Upper lobe of right lung (tissue), 1 donor: ENCODE measurements at regions not wholly inside any gene's neighbourhood (a gene's known extent, or its start where the extent isn't known, plus 50 kb on each side); places are given as distances from the start of the nearest gene placed in this dataset.

Experiments
- ATAC-seq: fragments of 200-7000 bp; cut with Tn5 transposase; one replicate; pipeline ENCODE4 v1.9.1; 2020; ENCODE audit warnings: mild to moderate bottlenecking, moderate library complexity
- DNase-seq: peaks from one replicate; pipeline ENCODE4 v3.0.0-alpha.2; 2020
- H3K27ac ChIP-seq: fragments of 200-600 bp; one replicate; pipeline ENCODE4 v1.8.0; 2022
- H3K27me3 ChIP-seq: fragments of 200-600 bp; one replicate; pipeline ENCODE4 v1.8.0; 2022; ENCODE audit warnings: mild to moderate bottlenecking
- H3K36me3 ChIP-seq: fragments of 200-600 bp; one replicate; pipeline ENCODE4 v1.8.0; 2022
- H3K4me1 ChIP-seq: fragments of 200-600 bp; one replicate; pipeline ENCODE4 v1.8.0; 2022
- H3K4me3 ChIP-seq: fragments of 200-600 bp; one replicate; pipeline ENCODE4 v1.8.0; 2022; ENCODE audit warnings: mild to moderate bottlenecking
- H3K9me3 ChIP-seq: fragments of 200-600 bp; one replicate; pipeline ENCODE4 v1.8.0; 2022
- intact Hi-C: fragments of 100-400 bp; cut with DNase I; formaldehyde crosslinking; loops from one replicate; pipeline ENCODE4 v1.11.0; 2022
- TF ChIP-seq, protein P1 (sequence below): fragments of 200-600 bp; IDR thresholded peaks from one replicate; pipeline ENCODE4 v1.8.0; 2022; ENCODE audit warnings: antibody characterized with exemption
- donor health status: DM: no; HTN: yes; CAD: no; lungs with severe emphysema.

DNA sequence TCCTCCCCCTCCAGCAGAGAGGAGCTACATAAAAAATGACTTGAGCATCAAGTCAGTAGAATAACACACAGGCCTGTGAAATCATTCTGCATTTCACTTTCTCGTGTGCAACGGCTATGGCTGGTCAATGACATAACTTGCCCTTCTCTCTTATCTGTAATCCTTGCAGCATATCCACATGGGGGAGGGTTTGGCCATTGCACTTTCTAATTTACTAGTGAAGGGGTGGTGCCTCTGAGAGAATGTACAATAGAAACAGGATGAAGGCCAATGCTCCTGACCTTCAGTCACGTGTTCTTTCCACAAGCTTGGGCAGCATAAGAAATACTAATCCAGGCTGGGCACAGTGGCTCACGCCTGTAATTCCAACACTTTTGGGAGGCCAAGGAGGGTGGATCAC is 641.0 kb upstream of the ARGLU1 start:
- intact Hi-C loops = no loop called here
- Histone ChIP-seq H3K36me3 (no peaks in the 10 kb centered on the region), H3K4me3 (no peak overlapping the region), H3K27me3 (no peaks in the 10 kb centered on the region), H3K4me1 (peaks cover 10% of the 10 kb centered on the region), H3K27ac (no peak overlapping the region), H3K9me3 (no peaks in the 10 kb centered on the region)
- TF ChIP-seq, protein P1, sequence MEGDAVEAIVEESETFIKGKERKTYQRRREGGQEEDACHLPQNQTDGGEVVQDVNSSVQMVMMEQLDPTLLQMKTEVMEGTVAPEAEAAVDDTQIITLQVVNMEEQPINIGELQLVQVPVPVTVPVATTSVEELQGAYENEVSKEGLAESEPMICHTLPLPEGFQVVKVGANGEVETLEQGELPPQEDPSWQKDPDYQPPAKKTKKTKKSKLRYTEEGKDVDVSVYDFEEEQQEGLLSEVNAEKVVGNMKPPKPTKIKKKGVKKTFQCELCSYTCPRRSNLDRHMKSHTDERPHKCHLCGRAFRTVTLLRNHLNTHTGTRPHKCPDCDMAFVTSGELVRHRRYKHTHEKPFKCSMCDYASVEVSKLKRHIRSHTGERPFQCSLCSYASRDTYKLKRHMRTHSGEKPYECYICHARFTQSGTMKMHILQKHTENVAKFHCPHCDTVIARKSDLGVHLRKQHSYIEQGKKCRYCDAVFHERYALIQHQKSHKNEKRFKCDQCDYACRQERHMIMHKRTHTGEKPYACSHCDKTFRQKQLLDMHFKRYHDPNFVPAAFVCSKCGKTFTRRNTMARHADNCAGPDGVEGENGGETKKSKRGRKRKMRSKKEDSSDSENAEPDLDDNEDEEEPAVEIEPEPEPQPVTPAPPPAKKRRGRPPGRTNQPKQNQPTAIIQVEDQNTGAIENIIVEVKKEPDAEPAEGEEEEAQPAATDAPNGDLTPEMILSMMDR = no peak
- DNase-seq (no peak), ATAC-seq (no peak)

DNA sequence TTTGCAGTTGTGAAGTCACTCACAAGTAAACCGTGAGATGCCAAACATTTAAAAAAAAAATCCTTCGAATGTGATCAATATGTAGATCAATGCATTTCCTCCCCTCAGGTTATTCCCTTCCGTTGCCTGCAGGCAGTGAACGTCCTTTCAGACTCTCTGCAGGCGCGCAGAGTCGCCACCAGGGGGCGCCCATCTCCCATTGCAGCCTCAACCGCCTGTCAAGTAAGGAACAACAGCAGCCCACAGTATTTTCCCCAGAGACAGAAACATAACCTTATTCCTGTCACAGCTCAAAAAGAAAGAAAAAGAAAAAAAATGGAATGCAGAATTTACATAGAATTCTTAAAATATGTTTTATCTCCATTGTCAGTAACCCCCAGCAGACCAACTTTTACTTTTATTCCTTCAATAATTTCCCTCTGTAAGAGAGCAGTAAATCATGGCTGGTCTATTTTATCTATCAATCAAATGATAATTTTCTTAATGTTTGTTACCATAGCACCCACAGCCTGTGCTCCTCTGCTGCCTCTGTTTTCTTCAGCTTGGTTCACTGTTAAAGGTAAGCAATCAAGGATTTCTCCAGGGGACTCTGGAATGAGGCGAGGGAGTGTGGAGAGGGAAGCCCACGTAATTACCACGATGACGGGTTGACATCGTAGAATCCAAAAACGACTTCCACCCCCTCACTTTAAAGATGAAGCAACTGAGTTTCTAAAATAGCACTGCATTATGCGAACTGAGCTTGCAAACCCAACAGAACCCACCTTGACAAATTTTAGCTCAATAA is 637.6 kb upstream of the ARGLU1 start:
- no peak overlapping the region for H3K27ac ChIP-seq
- H3K27me3 ChIP-seq = no peaks in the 10 kb centered on the region
- TF ChIP-seq, protein P1 = peak; percentile 99
- H3K4me3 ChIP-seq = no peak overlapping the region
- peak; percentile 82 for DNase-seq
- intact Hi-C loops = no loop called here
- no peaks in the 10 kb centered on the region for H3K36me3 ChIP-seq
- H3K9me3 ChIP-seq = no peaks in the 10 kb centered on the region
- peaks cover 3% of the 10 kb centered on the region for H3K4me1 ChIP-seq
- peak; percentile 93 for ATAC-seq

DNA sequence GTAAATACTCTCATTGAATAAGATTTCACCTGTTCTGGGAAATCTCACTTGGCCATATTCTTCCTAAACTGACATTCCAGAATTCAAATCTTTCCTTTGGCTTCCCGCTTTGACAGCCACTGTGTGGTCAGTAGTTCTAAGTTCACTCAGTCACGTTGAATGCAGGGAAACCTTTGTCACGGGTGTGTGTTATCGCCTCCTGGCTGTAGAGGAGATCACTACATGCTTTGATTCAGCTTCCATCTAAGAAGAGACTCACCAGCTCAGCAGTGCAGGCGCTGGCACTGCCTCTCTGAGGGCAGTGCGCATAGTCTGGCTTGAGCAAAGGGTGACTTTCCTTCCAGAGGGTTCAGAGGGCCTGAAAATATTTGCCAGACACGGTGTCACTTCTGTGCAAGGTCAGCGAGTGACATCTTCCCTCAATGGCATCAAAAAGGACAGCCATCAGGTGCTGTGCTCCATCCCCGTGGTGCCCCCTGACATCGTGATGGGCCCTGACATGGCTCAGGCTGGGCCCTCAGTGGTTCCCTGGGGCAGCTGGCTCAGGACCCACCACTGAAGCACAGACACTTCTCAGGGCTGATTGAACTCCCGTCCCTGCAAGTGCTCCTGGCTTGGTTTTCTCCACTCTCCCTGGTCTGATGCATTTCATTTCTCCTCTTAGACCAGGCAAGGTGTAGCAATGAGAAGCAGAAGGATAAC is 635.4 kb upstream of the ARGLU1 start:
- Histone ChIP-seq H3K27ac (peak overlapping the region; percentile 28), H3K4me3 (no peak overlapping the region), H3K27me3 (no peaks in the 10 kb centered on the region), H3K36me3 (no peaks in the 10 kb centered on the region), H3K9me3 (no peaks in the 10 kb centered on the region), H3K4me1 (no peaks in the 10 kb centered on the region)
- intact Hi-C loops = no loop called here
- no peak for DNase-seq
- ATAC-seq = no peak
- TF ChIP-seq, protein P1 = peak; percentile 30

DNA sequence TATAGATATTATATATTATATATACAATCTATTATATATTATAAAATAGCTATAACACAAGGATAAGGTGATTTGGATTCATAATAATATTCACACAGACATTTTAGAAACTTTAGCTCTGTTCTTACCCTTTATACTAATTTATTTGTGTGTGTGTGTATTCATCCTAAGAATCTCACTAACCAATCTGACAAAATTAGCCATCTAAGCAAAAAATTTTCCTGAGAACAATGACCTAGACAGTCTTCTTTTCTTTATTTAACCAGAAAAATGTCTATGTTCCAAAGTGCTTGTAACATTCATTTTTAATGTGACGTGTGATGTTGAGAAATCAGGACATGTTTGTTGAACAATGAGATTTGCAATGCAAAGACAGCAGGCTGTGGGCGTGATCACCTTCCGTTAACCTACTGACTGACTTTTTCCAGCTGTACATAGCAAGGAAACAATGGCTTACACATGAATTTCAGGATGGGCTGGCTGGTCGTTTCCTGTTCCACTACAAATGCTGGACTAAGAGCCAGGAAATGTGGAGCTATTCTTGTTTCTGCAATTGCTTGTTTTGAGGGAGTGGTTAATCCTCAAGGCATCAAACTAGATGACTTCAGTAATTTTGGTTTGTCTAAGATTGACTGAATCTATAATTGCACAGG is 634.6 kb upstream of the ARGLU1 start:
- TF ChIP-seq, protein P1 = no peak
- peak overlapping the region; percentile 32 for H3K27ac ChIP-seq
- intact Hi-C loops = no loop called here

DNA sequence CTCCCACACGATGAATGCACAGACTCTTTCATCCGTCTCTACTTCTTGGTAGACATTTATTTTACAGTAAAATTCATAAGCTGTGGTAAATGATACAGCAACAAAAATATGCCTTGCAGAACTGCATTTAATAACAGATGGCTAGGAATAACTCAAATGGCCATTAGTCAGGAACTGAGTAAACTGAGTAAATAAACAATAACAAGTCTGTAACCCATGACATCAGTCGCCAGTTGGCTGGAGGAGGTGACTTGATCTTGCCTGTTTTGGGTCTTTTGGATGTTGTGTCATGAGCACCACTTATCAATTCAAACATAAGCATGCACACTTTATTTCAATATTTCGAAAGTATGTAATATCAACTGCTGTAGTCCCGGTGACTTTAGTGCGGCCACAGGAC is 632.6 kb upstream of the ARGLU1 start:
- intact Hi-C loops = no loop called here
- H3K4me1 ChIP-seq = no peaks in the 10 kb centered on the region
- H3K36me3 ChIP-seq = no peaks in the 10 kb centered on the region
- no peak for DNase-seq
- H3K4me3 ChIP-seq = no peak overlapping the region
- ATAC-seq = no peak
- TF ChIP-seq, protein P1 = no peak
- H3K27me3 ChIP-seq = no peaks in the 10 kb centered on the region
- no peak overlapping the region for H3K27ac ChIP-seq
- no peaks in the 10 kb centered on the region for H3K9me3 ChIP-seq

More for the DNA sequence above, 634.6 kb upstream of the ARGLU1 start:
- no peaks in the 10 kb centered on the region for H3K4me1 ChIP-seq
- ATAC-seq = peak; percentile 56
- no peaks in the 10 kb centered on the region for H3K9me3 ChIP-seq
- no peak for DNase-seq
- no peaks in the 10 kb centered on the region for H3K36me3 ChIP-seq
- H3K27me3 ChIP-seq = no peaks in the 10 kb centered on the region
- H3K4me3 ChIP-seq = no peak overlapping the region
